GM12891 (cell line): ENCODE measurements at regions not wholly inside any gene's neighbourhood (a gene's known extent, or its start where the extent isn't known, plus 50 kb on each side); places are given as distances from the start of the nearest gene placed in this dataset.

ENCODE experiments used
- DNase-seq: peaks from one replicate; pipeline ENCODE4 v3.0.0; 2011; ENCODE audit warnings: low spot score; ENCODE audit not compliant: insufficient read length
- FAIRE-seq: peaks from 2 replicates; lab custom pipeline; 2011; peaks lifted over from hg19 to GRCh38; lab: Jason Lieb, UNC
- PAX5 ChIP-seq: IDR thresholded peaks from 2 replicates; pipeline ENCODE4 v1.6.1; 2011; ENCODE audit warnings: low read length, moderate library complexity, mild to moderate bottlenecking; ENCODE audit not compliant: insufficient read depth, severe bottlenecking
- POLR2A ChIP-seq: IDR thresholded peaks from 2 replicates; pipeline ENCODE4 v1.6.1; 2011; ENCODE audit warnings: low read depth, low read length, control low read depth
- POLR2AphosphoS5 ChIP-seq: IDR thresholded peaks from 2 replicates; pipeline ENCODE4 v1.6.1; 2011; ENCODE audit warnings: low read depth, low read length, control low read depth
- POU2F2 ChIP-seq: IDR thresholded peaks from 2 replicates; pipeline ENCODE4 v1.6.1; 2011; ENCODE audit warnings: low read depth, mild to moderate bottlenecking, control low read depth, low read length, moderate library complexity
- SPI1 ChIP-seq: IDR thresholded peaks from 2 replicates; pipeline ENCODE4 v1.6.1; 2011; ENCODE audit warnings: low read depth, low read length, control low read depth
- TAF1 ChIP-seq: IDR thresholded peaks from 2 replicates; pipeline ENCODE4 v1.6.1; 2011; ENCODE audit warnings: low read depth, low read length, control low read depth

DNA sequence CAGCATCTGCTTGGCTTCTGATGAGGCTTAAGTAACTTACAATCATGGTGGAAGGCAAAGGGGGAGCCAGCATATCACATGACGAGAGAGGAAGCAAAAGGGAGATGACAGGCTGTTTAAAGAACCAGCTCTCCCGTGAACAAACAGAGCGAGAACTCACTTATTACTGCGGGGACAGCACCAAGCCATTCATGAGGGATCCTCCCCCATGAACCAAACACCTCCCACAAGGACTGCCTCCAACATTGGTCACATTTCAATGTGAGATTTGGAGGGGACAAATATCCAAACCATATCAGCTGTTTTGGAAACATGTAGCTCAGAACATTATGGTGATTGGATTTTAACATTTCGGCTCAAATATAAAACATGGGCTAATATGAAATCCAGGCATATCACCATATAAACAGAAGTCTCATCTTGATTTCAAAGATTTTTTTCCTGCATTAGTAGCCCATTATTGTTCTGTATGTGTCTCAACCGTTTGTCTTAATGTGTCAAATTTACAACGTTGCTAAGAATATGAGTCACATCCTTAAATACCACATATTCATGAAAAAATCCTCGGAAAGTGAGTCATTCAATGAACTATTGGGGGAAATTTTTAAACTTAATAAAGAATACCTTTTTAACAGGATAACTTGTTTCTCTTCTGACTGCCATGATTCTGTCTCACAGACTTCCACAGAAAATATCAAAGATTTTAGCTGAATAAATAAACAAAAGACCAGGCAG lies 894.3 kb downstream of the TFAP2A start:
- DNase-seq (no peak), FAIRE-seq (no peak)
- TF ChIP-seq POLR2A (0 out of 2 replicates have a peak, but pooled peaks have one; percentile 23), SPI1 (no peak)

- TF ChIP-seq POLR2AphosphoS5 (no peak), PAX5 (no peak), POLR2A (no peak), TAF1 (no peak)
- DNase-seq (no peak), FAIRE-seq (no peak)
These were observed 896.4 kb downstream of the TFAP2A start for GRCh38 chr6:9518431-9518830.

- TF ChIP-seq PAX5: no peak
- no peak for TF ChIP-seq SPI1
- TF ChIP-seq POLR2AphosphoS5: no peak
- TF ChIP-seq POU2F2: no peak
- TF ChIP-seq POLR2A: no peak
- TF ChIP-seq TAF1: no peak
- FAIRE-seq (no peak), DNase-seq (no peak)
These were observed 897.1 kb downstream of the TFAP2A start for GRCh38 chr6:9517806-9518205.

GRCh38 chr6:9515633-9516606 lies 899.0 kb downstream of the TFAP2A start:
- no peak for TF ChIP-seq PAX5
- TF ChIP-seq POLR2AphosphoS5: no peak
- TF ChIP-seq POU2F2: no peak
- TF ChIP-seq POLR2A: no peak
- no peak for TF ChIP-seq TAF1
- TF ChIP-seq SPI1: no peak
- DNase-seq: no peak
- peak; percentile 33 for FAIRE-seq

- TF ChIP-seq PAX5: no peak
- no peak for TF ChIP-seq TAF1
- TF ChIP-seq SPI1: no peak
- FAIRE-seq (no peak), DNase-seq (no peak)
These were observed 900.7 kb downstream of the TFAP2A start for GRCh38 chr6:9514146-9514545.

DNA sequence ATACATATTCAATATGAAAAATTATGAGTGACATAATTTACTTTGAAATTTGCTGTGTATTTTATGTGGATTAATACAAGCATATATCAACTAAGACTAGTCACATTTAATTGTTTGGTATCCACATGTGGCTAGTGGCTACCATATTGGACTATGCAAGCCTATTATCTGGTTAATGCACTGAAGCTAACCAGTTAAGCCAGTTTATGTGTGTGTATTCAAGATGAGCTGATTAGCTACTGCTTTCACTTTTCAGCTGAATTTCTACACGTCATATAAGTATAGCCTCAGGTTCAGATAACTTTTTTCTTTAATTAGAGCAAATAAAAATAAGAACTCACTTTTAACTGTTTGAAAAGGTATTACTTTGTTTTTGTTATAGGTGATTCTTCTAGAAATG lies 903.7 kb downstream of the TFAP2A start:
- FAIRE-seq: no peak
- TF ChIP-seq SPI1 (no peak), POLR2AphosphoS5 (no peak), TAF1 (no peak), POLR2A (no peak), POU2F2 (no peak), PAX5 (no peak)
- DNase-seq: no peak

- FAIRE-seq: no peak
These were observed 907.6 kb downstream of the TFAP2A start for GRCh38 chr6:9507136-9507895.

DNA sequence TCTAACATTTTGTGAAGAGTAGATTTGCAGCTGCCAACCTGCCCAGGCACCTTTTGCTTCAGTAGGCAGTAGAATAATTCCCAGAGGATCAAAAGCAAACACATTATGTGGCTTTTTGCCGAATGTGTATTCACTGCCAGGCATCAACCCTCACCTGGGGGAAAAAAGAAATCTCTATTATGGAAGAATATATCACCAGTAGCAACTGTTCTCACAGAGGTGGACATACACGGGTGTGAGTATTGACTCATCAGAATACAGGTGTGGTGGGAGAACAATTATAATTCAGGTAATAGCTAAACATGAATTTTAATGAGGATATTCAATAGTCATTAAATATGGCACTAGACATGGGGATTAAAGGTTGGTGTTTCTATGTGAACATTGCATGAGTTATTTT lies 910.7 kb downstream of the TFAP2A start:
- no peak for DNase-seq
- FAIRE-seq: no peak
- TF ChIP-seq POLR2AphosphoS5: no peak
- no peak for TF ChIP-seq POLR2A
- TF ChIP-seq POU2F2: no peak
- TF ChIP-seq SPI1: no peak
- no peak for TF ChIP-seq TAF1
- no peak for TF ChIP-seq PAX5

More at GRCh38 chr6:9507136-9507895, 907.6 kb downstream of the TFAP2A start:
- no peak for TF ChIP-seq TAF1
- no peak for TF ChIP-seq SPI1
- TF ChIP-seq POU2F2: no peak
- no peak for TF ChIP-seq POLR2A
- TF ChIP-seq PAX5: no peak
- TF ChIP-seq POLR2AphosphoS5: no peak
- DNase-seq: no peak

GRCh38 chr6:9503111-9503761 lies 911.6 kb downstream of the TFAP2A start:
- no peak for TF ChIP-seq POU2F2
- no peak for TF ChIP-seq PAX5
- no peak for TF ChIP-seq POLR2A
- no peak for TF ChIP-seq SPI1
- TF ChIP-seq POLR2AphosphoS5: no peak
- TF ChIP-seq TAF1: no peak
- no peak for FAIRE-seq
- no peak for DNase-seq
